GM12891 (cell line): ENCODE measurements at regions not wholly inside any gene's neighbourhood (a gene's known extent, or its start where the extent isn't known, plus 50 kb on each side); places are given as distances from the start of the nearest gene placed in this dataset.

Source experiments
- POLR2A ChIP-seq: IDR thresholded peaks from 2 replicates; pipeline ENCODE4 v1.6.1; 2011; ENCODE audit warnings: low read depth, low read length, control low read depth
- POLR2AphosphoS5 ChIP-seq: IDR thresholded peaks from 2 replicates; pipeline ENCODE4 v1.6.1; 2011; ENCODE audit warnings: low read depth, low read length, control low read depth
- SPI1 ChIP-seq: IDR thresholded peaks from 2 replicates; pipeline ENCODE4 v1.6.1; 2011; ENCODE audit warnings: low read depth, low read length, control low read depth

DNA sequence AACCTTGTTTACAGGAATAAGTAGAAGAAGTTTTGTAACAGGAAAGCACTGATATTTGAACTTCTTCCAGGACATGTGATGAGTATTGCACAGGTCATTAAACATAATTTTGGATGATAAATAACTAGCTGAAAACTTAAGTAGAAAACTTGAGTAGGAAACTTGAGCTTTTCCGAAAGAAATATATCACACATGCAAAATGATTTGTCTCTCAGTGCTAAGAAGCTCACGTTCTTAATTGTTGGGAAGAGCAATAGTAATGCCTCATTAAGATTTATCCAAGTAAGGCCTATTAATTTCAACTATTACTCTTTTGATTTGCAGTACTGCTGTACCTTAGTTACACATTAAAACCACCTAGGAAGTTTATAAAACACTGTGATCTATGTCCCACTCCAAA is 1921.9 kb upstream of the LRRTM1 start:
- no peak for TF ChIP-seq POLR2AphosphoS5
- TF ChIP-seq POLR2A = no peak
- no peak for TF ChIP-seq SPI1
